H1 (cell line): ENCODE measurements at regions not wholly inside any gene's neighbourhood (a gene's known extent, or its start where the extent isn't known, plus 50 kb on each side); places are given as distances from the start of the nearest gene placed in this dataset.

Experiments
- CTCF ChIA-PET: fragments of 300-600 bp; sonication (Branson Sonifier 250); formaldehyde crosslinking; loops from one replicate; lab custom pipeline; 2021; ENCODE audit not compliant: partially characterized antibody; lab: Charles Lee
- POLR2A ChIA-PET: fragments of 300-600 bp; sonication (Branson Sonifier 250); formaldehyde crosslinking; loops from one replicate; lab custom pipeline; 2021; ENCODE audit warnings: inconsistent platforms; ENCODE audit not compliant: partially characterized antibody; lab: Charles Lee
- DNase-seq, 2 experiments: peaks; one replicate each; pipeline versions ENCODE4 v3.0.0 to v3.0.0-alpha.2; 2010 to 2022; ENCODE audit warnings: low spot score in 2 of 2, low read depth in 1 of 2, mixed read lengths in 1 of 2
- FAIRE-seq: peaks from 2 replicates; lab custom pipeline; 2011; peaks lifted over from hg19 to GRCh38; lab: Jason Lieb, UNC
- H2AFZ ChIP-seq: 2 replicates; pipeline ENCODE4 v1.8.1; 2012; ENCODE audit warnings: low read length, inconsistent platforms
- H2AK5ac ChIP-seq: 2 replicates; pipeline ENCODE4 v1.6.1; 2013; ENCODE audit warnings: low read depth, low read length
- H2BK120ac ChIP-seq: replicated peaks from 2 replicates; pipeline ENCODE3; 2013; ENCODE audit warnings: low read depth, low read length, inconsistent platforms
- H2BK12ac ChIP-seq: 2 replicates; pipeline ENCODE4 v1.6.1; 2013; ENCODE audit warnings: low read depth, low read length
- H2BK15ac ChIP-seq: 2 replicates; pipeline ENCODE4 v1.6.1; 2013; ENCODE audit warnings: low read length
- H2BK20ac ChIP-seq: 2 replicates; pipeline ENCODE4 v1.6.1; 2013; ENCODE audit warnings: low read length
- H2BK5ac ChIP-seq: 2 replicates; pipeline ENCODE4 v1.6.1; 2013; ENCODE audit warnings: low read depth, low read length
- H3K14ac ChIP-seq: 2 replicates; pipeline ENCODE4 v1.6.1; 2013; ENCODE audit warnings: inconsistent platforms; ENCODE audit not compliant: insufficient read length
- H3K18ac ChIP-seq: 2 replicates; pipeline ENCODE4 v1.6.1; 2013; ENCODE audit warnings: low read length; ENCODE audit errors: extremely low read depth
- H3K23ac ChIP-seq: 2 replicates; pipeline ENCODE4 v1.6.1; 2013; ENCODE audit warnings: inconsistent platforms; ENCODE audit not compliant: insufficient read length
- H3K23me2 ChIP-seq: 2 replicates; pipeline ENCODE4 v1.6.1; 2013; ENCODE audit warnings: low read depth, low read length
- H3K27ac ChIP-seq: 2 replicates; pipeline ENCODE4 v1.6.1; 2011; ENCODE audit warnings: low read depth, low read length, inconsistent platforms
- H3K27me3 ChIP-seq, 4 experiments: replicated peaks in 1 of 4; 1 replicate in 1 of 4; 2 replicates in 3 of 4; pipeline versions ENCODE4 v1.6.1 to v1.8.1; 2011 to 2013; ENCODE audit warnings: low read length in 3 of 4, mild to moderate bottlenecking in 3 of 4, inconsistent platforms in 2 of 4, mixed read lengths in 2 of 4, moderate library complexity in 1 of 4; ENCODE audit not compliant: control insufficient read depth in 3 of 4, insufficient read depth in 3 of 4; ENCODE audit errors: extremely low read depth in 1 of 4
- H3K36me3 ChIP-seq, 4 experiments: 2 replicates each; pipeline versions ENCODE4 v1.6.1 to v1.8.1; 2011 to 2013; ENCODE audit warnings: mild to moderate bottlenecking in 4 of 4, low read length in 3 of 4, moderate library complexity in 2 of 4, control low read depth in 1 of 4, inconsistent platforms in 1 of 4; ENCODE audit not compliant: insufficient read depth in 4 of 4, control insufficient read depth in 2 of 4
- H3K4ac ChIP-seq: replicated peaks from 2 replicates; pipeline ENCODE3; 2013; ENCODE audit warnings: low read length, low read depth, mixed read lengths, inconsistent platforms; ENCODE audit not compliant: insufficient read length
- H3K4me1 ChIP-seq, 4 experiments: replicated peaks in 1 of 4; 1 replicate in 1 of 4; 2 replicates in 3 of 4; pipeline versions ENCODE4 v1.6.1 to v1.8.1; 2011 to 2013; ENCODE audit warnings: low read length in 3 of 4, inconsistent platforms in 2 of 4, mixed read lengths in 1 of 4; ENCODE audit not compliant: insufficient read depth in 4 of 4, control insufficient read depth in 3 of 4
- H3K4me2 ChIP-seq, 2 experiments: 2 replicates each; pipeline versions ENCODE4 v1.6.1 to v1.8.1; 2011 to 2013; ENCODE audit warnings: low read depth in 2 of 2, low read length in 2 of 2, control low read depth in 1 of 2, inconsistent platforms in 1 of 2, mild to moderate bottlenecking in 1 of 2; ENCODE audit not compliant: insufficient read depth in 1 of 2
- H3K4me3 ChIP-seq, 4 experiments: fragments of 200-600, 300-600 bp in 1 of 4; sonication (generic), shearing (Covaris generic), sonication (Bioruptor Twin) in 1 of 4; 2 replicates each; pipeline versions ENCODE4 v1.5.1 to v1.8.1; 2011 to 2016; ENCODE audit warnings: low read length in 4 of 4, low read depth in 3 of 4, control low read depth in 2 of 4, inconsistent platforms in 2 of 4, mild to moderate bottlenecking in 2 of 4, mixed read lengths in 1 of 4, moderate library complexity in 1 of 4; ENCODE audit not compliant: insufficient read depth in 2 of 4; ENCODE audit errors: extremely low read depth in 1 of 4
- H3K56ac ChIP-seq: replicated peaks from 2 replicates; pipeline ENCODE3; 2013; ENCODE audit warnings: low read depth, mild to moderate bottlenecking, mixed read lengths, low read length, inconsistent platforms; ENCODE audit not compliant: insufficient read length
- H3K79me1 ChIP-seq: 2 replicates; pipeline ENCODE4 v1.6.1; 2013; ENCODE audit warnings: low read depth, low read length, control low read depth
- H3K79me2 ChIP-seq, 2 experiments: 2 replicates each; pipeline versions ENCODE4 v1.6.1 to v1.8.1; 2012 to 2013; ENCODE audit warnings: low read length in 2 of 2, mild to moderate bottlenecking in 2 of 2, inconsistent platforms in 1 of 2; ENCODE audit not compliant: insufficient read depth in 2 of 2, control insufficient read depth in 1 of 2
- H3K9ac ChIP-seq, 4 experiments: replicated peaks in 1 of 4; 1 replicate in 1 of 4; 2 replicates in 3 of 4; pipeline versions ENCODE4 v1.6.1 to v1.8.1; 2011 to 2013; ENCODE audit warnings: low read depth in 3 of 4, low read length in 3 of 4, control low read depth in 2 of 4, mild to moderate bottlenecking in 2 of 4, moderate library complexity in 2 of 4, inconsistent platforms in 1 of 4; ENCODE audit errors: extremely low read depth in 1 of 4
- H3K9me3 ChIP-seq, 2 experiments: 2 replicates each; pipeline versions ENCODE4 v1.6.1 to v1.8.1; 2012 to 2013; ENCODE audit warnings: mild to moderate bottlenecking in 2 of 2, moderate library complexity in 2 of 2, control low read depth in 1 of 2, inconsistent platforms in 1 of 2, low read depth in 1 of 2, low read length in 1 of 2, mixed read lengths in 1 of 2; ENCODE audit not compliant: insufficient read depth in 2 of 2
- H4K20me1 ChIP-seq, 2 experiments: replicated peaks in 1 of 2; 2 replicates each; pipeline versions ENCODE3 to v1.8.1; 2011 to 2013; ENCODE audit warnings: inconsistent platforms in 2 of 2, low read length in 2 of 2, mild to moderate bottlenecking in 1 of 2; ENCODE audit not compliant: insufficient read depth in 2 of 2, control insufficient read depth in 1 of 2
- H4K5ac ChIP-seq: 2 replicates; pipeline ENCODE4 v1.6.1; 2013; ENCODE audit warnings: low read length, low read depth, mixed read lengths, inconsistent platforms; ENCODE audit not compliant: insufficient read length
- H4K8ac ChIP-seq: 2 replicates; pipeline ENCODE4 v1.8.0; 2013; ENCODE audit warnings: mild to moderate bottlenecking, moderate library complexity, low read length, inconsistent platforms; ENCODE audit not compliant: insufficient read depth; ENCODE audit errors: extremely low read depth
- H4K91ac ChIP-seq: replicated peaks from 2 replicates; pipeline ENCODE3; 2013; ENCODE audit warnings: low read length, mixed read lengths, inconsistent platforms; ENCODE audit not compliant: insufficient read length
- CHD7 ChIP-seq: fragments of 300-600 bp; sonication (generic); IDR thresholded peaks from 2 replicates; pipeline ENCODE4 v1.7.1; 2012; ENCODE audit warnings: low read length, moderate library complexity, mild to moderate bottlenecking, inconsistent platforms; ENCODE audit not compliant: insufficient replicate concordance
- SIRT6 ChIP-seq: IDR thresholded peaks from one replicate; pipeline ENCODE4 v1.7.1; 2012; ENCODE audit warnings: low read length, inconsistent platforms

- Histone ChIP-seq H2BK5ac (no peak overlapping the region), H3K4ac (no peak overlapping the region), H3K14ac (no peak overlapping the region), H2BK20ac (no peak overlapping the region), H4K20me1 (no peaks in the 10 kb centered on the region), H2BK12ac (no peak overlapping the region), H3K36me3 (no peaks in the 10 kb centered on the region), H3K18ac (no peak overlapping the region), H2AFZ (no peak overlapping the region), H3K79me2 (no peaks in the 10 kb centered on the region), H3K4me1 (no peaks in the 10 kb centered on the region), H4K8ac (no peak overlapping the region), H3K27me3 (no peaks in the 10 kb centered on the region), H2AK5ac (no peak overlapping the region), H3K9ac (no peak overlapping the region), H3K23ac (no peak overlapping the region), H3K9me3 (no peaks in the 10 kb centered on the region; a peak in 1 of 4 replicates), H3K4me2 (no peak overlapping the region), H3K79me1 (no peaks in the 10 kb centered on the region), H3K27ac (no peak overlapping the region), H3K56ac (no peak overlapping the region), H3K4me3 (no peak overlapping the region), H4K5ac (no peak overlapping the region), H2BK120ac (no peak overlapping the region), H2BK15ac (no peak overlapping the region), H4K91ac (no peak overlapping the region), H3K23me2 (no peaks in the 10 kb centered on the region)
- DNase-seq (no peak), FAIRE-seq (no peak)
- ChIA-PET CTCF (no interaction called here), POLR2A (no interaction called here)
- TF ChIP-seq CHD7 (no peak), SIRT6 (no peak)
These were observed 2294.4 kb downstream of the LRRC4C start for GRCh38 chr11:39165021-39165420.
